SK-N-SH (cell line): ENCODE measurements at regions not wholly inside any gene's neighbourhood (a gene's known extent, or its start where the extent isn't known, plus 50 kb on each side); places are given as distances from the start of the nearest gene placed in this dataset.

Experiments
- CTCF ChIA-PET: fragments of 300-600, 350-600 bp; formaldehyde crosslinking; extraction: SDS; loops from one replicate; lab custom pipeline; 2021; lab: Yijun Ruan, JAX
- POLR2A ChIA-PET: fragments of 350-600 bp; sonication (Branson Sonifier 250); formaldehyde crosslinking; extraction: SDS; loops from one replicate; lab custom pipeline; 2020; ENCODE audit warnings: antibody characterized with exemption, inconsistent platforms; lab: Yijun Ruan, JAX
- DNase-seq: peaks from one replicate; pipeline ENCODE4 v3.0.0; 2012
- H2AFZ ChIP-seq: fragments of 200-600 bp; sonication (generic); 2 replicates; pipeline ENCODE4 v1.8.1; 2016; ENCODE audit warnings: antibody characterized with exemption, mild to moderate bottlenecking, low read depth
- H3F3A ChIP-seq: fragments of 200-600 bp; sonication (generic); replicated peaks from 2 replicates; pipeline ENCODE3; 2016; ENCODE audit warnings: antibody characterized with exemption, mild to moderate bottlenecking; ENCODE audit not compliant: insufficient read depth
- H3K27ac ChIP-seq, 2 experiments: fragments of 200-500 bp in 1 of 2; fragments of 200-600 bp in 1 of 2; sonication (Bioruptor generic) in 1 of 2; sonication (generic), shearing (Covaris generic) in 1 of 2; 2 replicates each; pipeline versions ENCODE4 v1.5.1 to v1.6.1; 2014 to 2016; ENCODE audit warnings: low read depth in 2 of 2, inconsistent platforms in 1 of 2, low read length in 1 of 2, mild to moderate bottlenecking in 1 of 2, mixed read lengths in 1 of 2
- H3K27me3 ChIP-seq: fragments of 200-600 bp; sonication (generic), shearing (Covaris generic); 2 replicates; pipeline ENCODE4 v1.6.1; 2016; ENCODE audit warnings: mixed run types; ENCODE audit not compliant: insufficient read depth
- H3K36me3 ChIP-seq, 2 experiments: fragments of 200-500 bp in 1 of 2; fragments of 200-600 bp in 1 of 2; sonication (Bioruptor generic) in 1 of 2; sonication (generic) in 1 of 2; replicated peaks in 1 of 2; 2 replicates each; pipeline versions ENCODE3 to v1.5.1; 2014 to 2016; ENCODE audit warnings: low read length in 1 of 2, mild to moderate bottlenecking in 1 of 2; ENCODE audit not compliant: insufficient read depth in 2 of 2, control insufficient read depth in 1 of 2
- H3K4me1 ChIP-seq, 2 experiments: fragments of 200-500 bp in 1 of 2; fragments of 200-600 bp in 1 of 2; sonication (Bioruptor generic) in 1 of 2; sonication (generic), shearing (Covaris generic) in 1 of 2; 2 replicates each; pipeline versions ENCODE4 v1.5.1 to v1.6.1; 2014 to 2016; ENCODE audit warnings: low read depth in 1 of 2, low read length in 1 of 2, mixed run types in 1 of 2; ENCODE audit not compliant: insufficient read depth in 2 of 2, control insufficient read depth in 1 of 2
- H3K4me2 ChIP-seq: fragments of 200-600 bp; sonication (generic), shearing (Covaris generic); 2 replicates; pipeline ENCODE4 v1.6.1; 2017; ENCODE audit warnings: mixed run types
- H3K4me3 ChIP-seq, 2 experiments: fragments of 200-500 bp in 1 of 2; fragments of 200-600 bp in 1 of 2; sonication (Bioruptor generic) in 1 of 2; sonication (generic), shearing (Covaris generic) in 1 of 2; 2 replicates each; pipeline versions ENCODE4 v1.5.1 to v1.8.1; 2014 to 2016; ENCODE audit warnings: low read depth in 2 of 2, inconsistent platforms in 1 of 2, low read length in 1 of 2, mild to moderate bottlenecking in 1 of 2, mixed read lengths in 1 of 2, moderate library complexity in 1 of 2
- H3K79me2 ChIP-seq: fragments of 200-600 bp; sonication (generic); 2 replicates; pipeline ENCODE4 v1.8.1; 2017; ENCODE audit warnings: mild to moderate bottlenecking; ENCODE audit not compliant: insufficient read depth
- H3K9ac ChIP-seq: fragments of 200-600 bp; sonication (generic); 2 replicates; pipeline ENCODE4 v1.6.1; 2017; ENCODE audit warnings: mixed run types
- H3K9me2 ChIP-seq: fragments of 200-600 bp; sonication (generic); 2 replicates; pipeline ENCODE4 v1.6.1; 2017; ENCODE audit warnings: mixed run types
- H3K9me3 ChIP-seq: fragments of 200-600 bp; sonication (generic); 2 replicates; pipeline ENCODE4 v1.6.1; 2017; ENCODE audit warnings: mixed run types, mild to moderate bottlenecking, moderate library complexity
- H4K20me1 ChIP-seq: fragments of 200-600 bp; sonication (generic); 2 replicates; pipeline ENCODE4 v1.6.1; 2017; ENCODE audit warnings: mild to moderate bottlenecking, mixed run types; ENCODE audit not compliant: insufficient read depth
- CHD2 ChIP-seq: fragments of 150-350 bp; IDR thresholded peaks from 2 replicates; pipeline ENCODE4 v1.6.1; 2018; ENCODE audit warnings: low read length; ENCODE audit not compliant: partially characterized antibody
- ELF1 ChIP-seq: IDR thresholded peaks from 2 replicates; pipeline ENCODE4 v1.4.0; 2012
- EP300 ChIP-seq, 2 experiments: IDR thresholded peaks; 2 replicates each; pipeline versions ENCODE4 v1.4.0 to v1.6.1; 2012; ENCODE audit warnings: borderline replicate concordance in 1 of 2, low read depth in 1 of 2, low read length in 1 of 2
- EZH2phosphoT487 ChIP-seq: fragments of 200-600 bp; sonication (generic); IDR thresholded peaks from 2 replicates; pipeline ENCODE4 v1.6.1; 2017; ENCODE audit warnings: low read depth, mixed run types, mild to moderate bottlenecking, antibody characterized with exemption, moderate library complexity, borderline replicate concordance
- FOSL2 ChIP-seq: IDR thresholded peaks from 2 replicates; pipeline ENCODE4 v1.4.0; 2012; ENCODE audit warnings: low read depth, mild to moderate bottlenecking, moderate library complexity, borderline replicate concordance
- FOXM1 ChIP-seq: IDR thresholded peaks from 2 replicates; pipeline ENCODE4 v1.4.0; 2012; ENCODE audit warnings: low read depth, mild to moderate bottlenecking
- GABPA ChIP-seq: IDR thresholded peaks from 2 replicates; pipeline ENCODE4 v1.4.0; 2012; ENCODE audit warnings: low read depth, mild to moderate bottlenecking
- GATA2 ChIP-seq: sonication (generic); formaldehyde crosslinking; IDR thresholded peaks from 2 replicates; pipeline ENCODE4 v1.5.0; 2020; ENCODE audit warnings: mild to moderate bottlenecking, missing genetic modification reagents
- MXI1 ChIP-seq: IDR thresholded peaks from 2 replicates; pipeline ENCODE4 v1.6.1; 2012; ENCODE audit warnings: mild to moderate bottlenecking, low read depth, low read length, improper control_type of control experiment
- NFIC ChIP-seq: IDR thresholded peaks from 2 replicates; pipeline ENCODE4 v1.4.0; 2012; ENCODE audit warnings: borderline replicate concordance
- NRF1 ChIP-seq: IDR thresholded peaks from 2 replicates; pipeline ENCODE4 v1.6.1; 2012; ENCODE audit warnings: low read depth, mild to moderate bottlenecking, low read length
- RAD21 ChIP-seq: IDR thresholded peaks from 2 replicates; pipeline ENCODE4 v1.6.1; 2012; ENCODE audit warnings: mild to moderate bottlenecking, low read length
- RCOR1 ChIP-seq: fragments of 150-350 bp; IDR thresholded peaks from 2 replicates; pipeline ENCODE4 v1.6.1; 2017; ENCODE audit warnings: antibody characterized with exemption, low read length
- RFX5 ChIP-seq: IDR thresholded peaks from 2 replicates; pipeline ENCODE4 v1.6.1; 2012; ENCODE audit warnings: mild to moderate bottlenecking, improper control_type of control experiment, low read length
- RXRA ChIP-seq: IDR thresholded peaks from 2 replicates; pipeline ENCODE4 v1.4.0; 2012; ENCODE audit warnings: low read depth, mild to moderate bottlenecking, borderline replicate concordance
- SIN3A ChIP-seq: IDR thresholded peaks from 2 replicates; pipeline ENCODE4 v1.6.1; 2012; ENCODE audit warnings: low read depth, mild to moderate bottlenecking, low read length, moderate library complexity, borderline replicate concordance
- SMC3 ChIP-seq: IDR thresholded peaks from 2 replicates; pipeline ENCODE4 v1.6.1; 2012; ENCODE audit warnings: low read depth, low read length, improper control_type of control experiment
- TAF1 ChIP-seq: IDR thresholded peaks from 2 replicates; pipeline ENCODE4 v1.6.1; 2012; ENCODE audit warnings: low read depth, mild to moderate bottlenecking, low read length, moderate library complexity, borderline replicate concordance
- TEAD4 ChIP-seq: IDR thresholded peaks from 2 replicates; pipeline ENCODE4 v1.4.0; 2012; ENCODE audit warnings: mild to moderate bottlenecking, borderline replicate concordance; ENCODE audit not compliant: insufficient read depth
- WGBS: methylation state at CpG from one replicate; pipeline ENCODE4 v1.1.6; 2017; ENCODE audit warnings: low lambda C conversion rate; 5-methylcytosine and 5-hydroxymethylcytosine counted together
- TF ChIP-seq, protein P1 (sequence below): IDR thresholded peaks from 2 replicates; pipeline ENCODE4; 2012
- TF ChIP-seq, protein P2 (sequence below): IDR thresholded peaks from 2 replicates; pipeline ENCODE4 v1.6.1; 2012; ENCODE audit warnings: mild to moderate bottlenecking, low read depth, low read length, moderate library complexity
- TF ChIP-seq, protein P3 (sequence below): fragments of 200-600 bp; sonication (generic); IDR thresholded peaks from 2 replicates; pipeline ENCODE4 v1.6.1; 2017; ENCODE audit warnings: antibody characterized with exemption, mild to moderate bottlenecking, moderate library complexity
- TF ChIP-seq, protein P4 (sequence below): IDR thresholded peaks from 2 replicates; pipeline ENCODE4 v1.4.0; 2012; ENCODE audit warnings: low read depth, borderline replicate concordance
- TF ChIP-seq, protein P5 (sequence below): IDR thresholded peaks from 2 replicates; pipeline ENCODE4 v1.4.0; 2012; ENCODE audit warnings: low read depth, borderline replicate concordance

DNA sequence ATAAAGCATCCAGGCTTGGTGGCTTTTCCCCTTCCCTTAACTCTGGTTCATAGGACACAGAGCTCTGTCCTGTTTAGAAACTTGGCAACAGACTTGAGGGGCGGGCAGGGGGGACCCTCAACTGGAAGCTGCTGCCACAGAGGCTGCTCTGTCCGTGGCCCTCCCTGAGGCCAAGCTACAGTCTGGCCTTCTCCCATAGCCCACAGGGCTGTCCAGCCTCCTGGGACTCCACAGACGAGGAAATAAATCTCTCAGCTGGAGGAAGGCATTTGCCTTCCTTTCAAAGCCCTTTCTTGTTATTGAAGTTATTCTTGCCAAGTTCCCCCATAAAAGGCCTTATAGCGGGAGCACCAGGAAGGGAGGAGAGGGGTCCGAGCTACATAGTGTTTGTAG lies 248.8 kb upstream of the TPM1 start (continued):
- TF ChIP-seq, protein P1, sequence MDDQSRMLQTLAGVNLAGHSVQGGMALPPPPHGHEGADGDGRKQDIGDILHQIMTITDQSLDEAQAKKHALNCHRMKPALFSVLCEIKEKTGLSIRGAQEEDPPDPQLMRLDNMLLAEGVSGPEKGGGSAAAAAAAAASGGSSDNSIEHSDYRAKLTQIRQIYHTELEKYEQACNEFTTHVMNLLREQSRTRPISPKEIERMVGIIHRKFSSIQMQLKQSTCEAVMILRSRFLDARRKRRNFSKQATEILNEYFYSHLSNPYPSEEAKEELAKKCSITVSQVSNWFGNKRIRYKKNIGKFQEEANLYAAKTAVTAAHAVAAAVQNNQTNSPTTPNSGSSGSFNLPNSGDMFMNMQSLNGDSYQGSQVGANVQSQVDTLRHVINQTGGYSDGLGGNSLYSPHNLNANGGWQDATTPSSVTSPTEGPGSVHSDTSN: no peak
- no peak for TF ChIP-seq FOSL2
- no peak for TF ChIP-seq RCOR1
- TF ChIP-seq NRF1: no peak
- no peak for TF ChIP-seq CHD2
- TF ChIP-seq SMC3: no peak
- no peak for TF ChIP-seq FOXM1
- no peak for TF ChIP-seq ELF1
- TF ChIP-seq TAF1: no peak
- TF ChIP-seq EZH2phosphoT487: no peak

DNA sequence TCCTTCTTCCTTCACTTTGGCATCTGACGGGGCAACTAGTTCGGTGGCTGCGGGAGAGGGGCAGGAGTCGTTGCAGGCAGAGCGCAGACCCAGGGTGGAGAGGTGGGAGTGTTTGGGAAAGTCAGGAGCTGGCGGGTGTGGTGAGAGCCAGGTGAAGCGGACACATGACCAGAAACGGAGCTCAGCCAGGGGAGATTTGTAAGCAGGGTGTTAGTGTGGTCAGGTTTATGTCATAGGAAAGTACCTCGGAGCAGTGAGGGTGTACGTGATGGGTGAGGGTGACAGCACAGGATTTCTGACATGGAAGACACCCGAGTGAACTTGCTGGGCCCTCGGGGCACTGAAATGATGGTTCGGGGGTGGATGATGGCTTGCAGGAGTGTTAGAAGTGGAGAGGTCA lies 247.4 kb upstream of the TPM1 start:
- H2AFZ ChIP-seq: no peak overlapping the region
- no peak overlapping the region for H3K9ac ChIP-seq
- no peaks in the 10 kb centered on the region for H3K9me2 ChIP-seq
- H3K27me3 ChIP-seq: no peaks in the 10 kb centered on the region
- H3K27ac ChIP-seq: no peak overlapping the region
- H3K4me1 ChIP-seq: no peaks in the 10 kb centered on the region; a peak in 1 of 4 replicates
- H3K36me3 ChIP-seq: peaks cover 16 to 45% of the 10 kb centered on the region in 2 experiments
- CTCF ChIA-PET: interaction anchor here (2.5 to 2.9 kb wide), 3 partner anchors 13 to 299 kb away, joined by 9 to 11 read pairs (median 10); no protein-coding TSS in a partner anchor
- no peaks in the 10 kb centered on the region for H3F3A ChIP-seq
- WGBS: 95% methylated on average over 13 of the region's 13 CpGs
- H4K20me1 ChIP-seq: no peaks in the 10 kb centered on the region
- no peaks in the 10 kb centered on the region for H3K79me2 ChIP-seq
- POLR2A ChIA-PET: no interaction called here
- no peak for DNase-seq
- no peaks in the 10 kb centered on the region for H3K9me3 ChIP-seq
- no peak overlapping the region for H3K4me3 ChIP-seq
- no peak overlapping the region for H3K4me2 ChIP-seq
- TF ChIP-seq, protein P2, sequence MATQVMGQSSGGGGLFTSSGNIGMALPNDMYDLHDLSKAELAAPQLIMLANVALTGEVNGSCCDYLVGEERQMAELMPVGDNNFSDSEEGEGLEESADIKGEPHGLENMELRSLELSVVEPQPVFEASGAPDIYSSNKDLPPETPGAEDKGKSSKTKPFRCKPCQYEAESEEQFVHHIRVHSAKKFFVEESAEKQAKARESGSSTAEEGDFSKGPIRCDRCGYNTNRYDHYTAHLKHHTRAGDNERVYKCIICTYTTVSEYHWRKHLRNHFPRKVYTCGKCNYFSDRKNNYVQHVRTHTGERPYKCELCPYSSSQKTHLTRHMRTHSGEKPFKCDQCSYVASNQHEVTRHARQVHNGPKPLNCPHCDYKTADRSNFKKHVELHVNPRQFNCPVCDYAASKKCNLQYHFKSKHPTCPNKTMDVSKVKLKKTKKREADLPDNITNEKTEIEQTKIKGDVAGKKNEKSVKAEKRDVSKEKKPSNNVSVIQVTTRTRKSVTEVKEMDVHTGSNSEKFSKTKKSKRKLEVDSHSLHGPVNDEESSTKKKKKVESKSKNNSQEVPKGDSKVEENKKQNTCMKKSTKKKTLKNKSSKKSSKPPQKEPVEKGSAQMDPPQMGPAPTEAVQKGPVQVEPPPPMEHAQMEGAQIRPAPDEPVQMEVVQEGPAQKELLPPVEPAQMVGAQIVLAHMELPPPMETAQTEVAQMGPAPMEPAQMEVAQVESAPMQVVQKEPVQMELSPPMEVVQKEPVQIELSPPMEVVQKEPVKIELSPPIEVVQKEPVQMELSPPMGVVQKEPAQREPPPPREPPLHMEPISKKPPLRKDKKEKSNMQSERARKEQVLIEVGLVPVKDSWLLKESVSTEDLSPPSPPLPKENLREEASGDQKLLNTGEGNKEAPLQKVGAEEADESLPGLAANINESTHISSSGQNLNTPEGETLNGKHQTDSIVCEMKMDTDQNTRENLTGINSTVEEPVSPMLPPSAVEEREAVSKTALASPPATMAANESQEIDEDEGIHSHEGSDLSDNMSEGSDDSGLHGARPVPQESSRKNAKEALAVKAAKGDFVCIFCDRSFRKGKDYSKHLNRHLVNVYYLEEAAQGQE: no peak
- no peak for TF ChIP-seq CHD2
- TF ChIP-seq RXRA: no peak
- TF ChIP-seq, protein P3, sequence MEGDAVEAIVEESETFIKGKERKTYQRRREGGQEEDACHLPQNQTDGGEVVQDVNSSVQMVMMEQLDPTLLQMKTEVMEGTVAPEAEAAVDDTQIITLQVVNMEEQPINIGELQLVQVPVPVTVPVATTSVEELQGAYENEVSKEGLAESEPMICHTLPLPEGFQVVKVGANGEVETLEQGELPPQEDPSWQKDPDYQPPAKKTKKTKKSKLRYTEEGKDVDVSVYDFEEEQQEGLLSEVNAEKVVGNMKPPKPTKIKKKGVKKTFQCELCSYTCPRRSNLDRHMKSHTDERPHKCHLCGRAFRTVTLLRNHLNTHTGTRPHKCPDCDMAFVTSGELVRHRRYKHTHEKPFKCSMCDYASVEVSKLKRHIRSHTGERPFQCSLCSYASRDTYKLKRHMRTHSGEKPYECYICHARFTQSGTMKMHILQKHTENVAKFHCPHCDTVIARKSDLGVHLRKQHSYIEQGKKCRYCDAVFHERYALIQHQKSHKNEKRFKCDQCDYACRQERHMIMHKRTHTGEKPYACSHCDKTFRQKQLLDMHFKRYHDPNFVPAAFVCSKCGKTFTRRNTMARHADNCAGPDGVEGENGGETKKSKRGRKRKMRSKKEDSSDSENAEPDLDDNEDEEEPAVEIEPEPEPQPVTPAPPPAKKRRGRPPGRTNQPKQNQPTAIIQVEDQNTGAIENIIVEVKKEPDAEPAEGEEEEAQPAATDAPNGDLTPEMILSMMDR: no peak
- no peak for TF ChIP-seq MXI1
- TF ChIP-seq, protein P4, sequence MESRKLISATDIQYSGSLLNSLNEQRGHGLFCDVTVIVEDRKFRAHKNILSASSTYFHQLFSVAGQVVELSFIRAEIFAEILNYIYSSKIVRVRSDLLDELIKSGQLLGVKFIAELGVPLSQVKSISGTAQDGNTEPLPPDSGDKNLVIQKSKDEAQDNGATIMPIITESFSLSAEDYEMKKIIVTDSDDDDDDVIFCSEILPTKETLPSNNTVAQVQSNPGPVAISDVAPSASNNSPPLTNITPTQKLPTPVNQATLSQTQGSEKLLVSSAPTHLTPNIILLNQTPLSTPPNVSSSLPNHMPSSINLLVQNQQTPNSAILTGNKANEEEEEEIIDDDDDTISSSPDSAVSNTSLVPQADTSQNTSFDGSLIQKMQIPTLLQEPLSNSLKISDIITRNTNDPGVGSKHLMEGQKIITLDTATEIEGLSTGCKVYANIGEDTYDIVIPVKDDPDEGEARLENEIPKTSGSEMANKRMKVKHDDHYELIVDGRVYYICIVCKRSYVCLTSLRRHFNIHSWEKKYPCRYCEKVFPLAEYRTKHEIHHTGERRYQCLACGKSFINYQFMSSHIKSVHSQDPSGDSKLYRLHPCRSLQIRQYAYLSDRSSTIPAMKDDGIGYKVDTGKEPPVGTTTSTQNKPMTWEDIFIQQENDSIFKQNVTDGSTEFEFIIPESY: no peak
- no peak for TF ChIP-seq TEAD4
- TF ChIP-seq SMC3: no peak
- no peak for TF ChIP-seq TAF1
- TF ChIP-seq GATA2 (CRISPR knock-in tag): no peak
- no peak for TF ChIP-seq GABPA
- TF ChIP-seq NFIC: no peak
- TF ChIP-seq FOXM1: no peak
- TF ChIP-seq RAD21: no peak
- TF ChIP-seq RFX5: no peak
- TF ChIP-seq EP300 (IDR thresholded peaks at IDR 0.05; ENCODE audit: borderline replicate concordance in 1 of 2, low read depth in 1 of 2, low read length in 1 of 2): no peak
- TF ChIP-seq RCOR1: no peak
- TF ChIP-seq, protein P5, sequence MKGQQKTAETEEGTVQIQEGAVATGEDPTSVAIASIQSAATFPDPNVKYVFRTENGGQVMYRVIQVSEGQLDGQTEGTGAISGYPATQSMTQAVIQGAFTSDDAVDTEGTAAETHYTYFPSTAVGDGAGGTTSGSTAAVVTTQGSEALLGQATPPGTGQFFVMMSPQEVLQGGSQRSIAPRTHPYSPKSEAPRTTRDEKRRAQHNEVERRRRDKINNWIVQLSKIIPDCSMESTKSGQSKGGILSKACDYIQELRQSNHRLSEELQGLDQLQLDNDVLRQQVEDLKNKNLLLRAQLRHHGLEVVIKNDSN: no peak
- TF ChIP-seq SIN3A: no peak
